SK-N-SH (cell line): ENCODE measurements at regions not wholly inside any gene's neighbourhood (a gene's known extent, or its start where the extent isn't known, plus 50 kb on each side); places are given as distances from the start of the nearest gene placed in this dataset.

Experiments used
- small RNA-seq, 7 experiments: library from RNA; depleted of rRNA; stranded (forward); fragments of <200 nt; gene quantifications; one replicate each; pipeline ENCODE3, GENCODE V24; 2012

Small RNA genes in the stretch of these regions (small RNA-seq; reads per million reads assigned to genes)
- 0 reads per million in 7 experiments for gene MIR129-2
- gene MIR670: 0 reads per million in 7 experiments
